Activated CD8-positive, alpha-beta memory T cell treated with anti-CD3 and anti-CD28 coated beads, Interleukin-2, amount 50 U/mL, for 48 hours (primary cell): ENCODE measurements at regions not wholly inside any gene's neighbourhood (a gene's known extent, or its start where the extent isn't known, plus 50 kb on each side); places are given as distances from the start of the nearest gene placed in this dataset.
"Not testable (repeated sequence)": the region's sequence is repeated elsewhere in the genome, so short reads cannot be mapped to it uniquely, and the experiment has no call there.

Experiments
- DNase-seq: peaks from one replicate; pipeline ENCODE4 v3.0.0-alpha.2; 2020

GRCh38 chr2:8134473-8134932, 547.4 kb upstream of the ID2 start:
- DNase-seq = no peak

GRCh38 chr2:8134985-8135682, 546.7 kb upstream of the ID2 start:
- DNase-seq = no peak

- DNase-seq = no peak
Observed at GRCh38 chr2:8137801-8138200, 544.1 kb upstream of the ID2 start.

GRCh38 chr2:8138525-8138922, 543.3 kb upstream of the ID2 start:
- no peak for DNase-seq

GRCh38 chr2:8138923-8139667, 542.8 kb upstream of the ID2 start:
- no peak for DNase-seq

GRCh38 chr2:8139668-8140200, 542.1 kb upstream of the ID2 start:
- DNase-seq = no peak

GRCh38 chr2:8141079-8141707, 540.7 kb upstream of the ID2 start:
- no peak for DNase-seq

GRCh38 chr2:8141780-8142179, 540.1 kb upstream of the ID2 start:
- no peak for DNase-seq

- no peak for DNase-seq
Observed at GRCh38 chr2:8142461-8142860, 539.4 kb upstream of the ID2 start.

- no peak for DNase-seq
Observed at GRCh38 chr2:8144131-8144631, 537.7 kb upstream of the ID2 start.

GRCh38 chr2:8144785-8145184, 537.1 kb upstream of the ID2 start:
- DNase-seq = no peak

GRCh38 chr2:8145375-8145774, 536.5 kb upstream of the ID2 start:
- not testable (repeated sequence) for DNase-seq

- DNase-seq = no peak
Observed at GRCh38 chr2:8146132-8147005, 535.5 kb upstream of the ID2 start.

- no peak for DNase-seq
Observed at GRCh38 chr2:8148260-8149006, 533.4 kb upstream of the ID2 start.

GRCh38 chr2:8149007-8149405, 532.9 kb upstream of the ID2 start:
- no peak for DNase-seq

- no peak for DNase-seq
Observed at GRCh38 chr2:8149985-8150539, 531.8 kb upstream of the ID2 start.

- DNase-seq = no peak
Observed at GRCh38 chr2:8151888-8152287, 530.0 kb upstream of the ID2 start.

GRCh38 chr2:8152392-8153257, 529.2 kb upstream of the ID2 start:
- DNase-seq = no peak

GRCh38 chr2:8153258-8153718, 528.6 kb upstream of the ID2 start:
- no peak for DNase-seq

- DNase-seq = no peak
Observed at GRCh38 chr2:8154270-8154669, 527.6 kb upstream of the ID2 start.
